HUES48 (cell line): ENCODE measurements at regions not wholly inside any gene's neighbourhood (a gene's known extent, or its start where the extent isn't known, plus 50 kb on each side); places are given as distances from the start of the nearest gene placed in this dataset.

Experiments
- H3K27ac ChIP-seq: one replicate; pipeline ENCODE4 v1.7.0; 2013; ENCODE audit warnings: low read depth, low read length, inconsistent platforms
- H3K27me3 ChIP-seq: 2 replicates; pipeline ENCODE4 v1.6.1; 2013; ENCODE audit warnings: mild to moderate bottlenecking, low read length; ENCODE audit not compliant: control insufficient read depth, insufficient read depth
- H3K36me3 ChIP-seq: 2 replicates; pipeline ENCODE4 v1.6.1; 2013; ENCODE audit warnings: low read length; ENCODE audit not compliant: control insufficient read depth, insufficient read depth
- H3K4me1 ChIP-seq: 2 replicates; pipeline ENCODE4 v1.6.1; 2013; ENCODE audit warnings: mild to moderate bottlenecking, low read length; ENCODE audit not compliant: control insufficient read depth, insufficient read depth
- H3K4me3 ChIP-seq: 2 replicates; pipeline ENCODE4 v1.5.1; 2013; ENCODE audit warnings: mild to moderate bottlenecking, low read depth, low read length
- H3K9ac ChIP-seq: 2 replicates; pipeline ENCODE4 v1.6.1; 2013; ENCODE audit warnings: mild to moderate bottlenecking, low read depth, low read length, moderate library complexity
- H3K9me3 ChIP-seq: 2 replicates; pipeline ENCODE4 v1.6.1; 2013; ENCODE audit warnings: low read length; ENCODE audit not compliant: control insufficient read depth, insufficient read depth

- Histone ChIP-seq H3K9me3 (no peaks in the 10 kb centered on the region), H3K36me3 (no peaks in the 10 kb centered on the region), H3K4me3 (no peak overlapping the region), H3K9ac (no peak overlapping the region), H3K27me3 (no peaks in the 10 kb centered on the region), H3K4me1 (no peaks in the 10 kb centered on the region), H3K27ac (no peak overlapping the region)
These were observed 373.4 kb downstream of the JRKL start for GRCh38 chr11:96763244-96763643.

- H3K27ac ChIP-seq = no peak overlapping the region
- no peaks in the 10 kb centered on the region for H3K27me3 ChIP-seq
- H3K4me3 ChIP-seq = no peak overlapping the region
- no peaks in the 10 kb centered on the region for H3K9me3 ChIP-seq
- H3K4me1 ChIP-seq = no peaks in the 10 kb centered on the region
- H3K9ac ChIP-seq = no peak overlapping the region
- no peaks in the 10 kb centered on the region for H3K36me3 ChIP-seq
These were observed 388.5 kb downstream of the JRKL start for GRCh38 chr11:96778272-96778671.

DNA sequence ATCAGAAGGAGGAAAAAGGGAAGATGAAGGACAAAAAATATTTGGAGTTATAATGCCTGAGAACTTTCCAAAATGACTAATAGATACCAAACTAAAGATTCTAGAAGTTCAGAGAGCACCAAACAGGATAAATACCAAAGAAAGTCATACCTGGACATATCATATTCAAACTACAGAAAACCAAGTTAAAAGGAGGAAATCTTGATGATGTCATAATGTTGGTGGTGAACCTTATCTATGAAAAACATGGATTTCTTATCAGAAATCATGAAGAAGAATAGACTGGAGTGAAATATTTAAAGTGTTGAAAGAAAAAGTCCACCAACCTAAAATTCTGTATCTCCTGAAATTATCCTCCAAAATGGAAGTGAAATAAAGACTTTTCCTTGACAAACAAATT is 389.2 kb downstream of the JRKL start:
- Histone ChIP-seq H3K4me3 (no peak overlapping the region), H3K9ac (no peak overlapping the region), H3K4me1 (no peaks in the 10 kb centered on the region), H3K36me3 (no peaks in the 10 kb centered on the region), H3K27me3 (no peaks in the 10 kb centered on the region), H3K27ac (no peak overlapping the region), H3K9me3 (no peaks in the 10 kb centered on the region)

DNA sequence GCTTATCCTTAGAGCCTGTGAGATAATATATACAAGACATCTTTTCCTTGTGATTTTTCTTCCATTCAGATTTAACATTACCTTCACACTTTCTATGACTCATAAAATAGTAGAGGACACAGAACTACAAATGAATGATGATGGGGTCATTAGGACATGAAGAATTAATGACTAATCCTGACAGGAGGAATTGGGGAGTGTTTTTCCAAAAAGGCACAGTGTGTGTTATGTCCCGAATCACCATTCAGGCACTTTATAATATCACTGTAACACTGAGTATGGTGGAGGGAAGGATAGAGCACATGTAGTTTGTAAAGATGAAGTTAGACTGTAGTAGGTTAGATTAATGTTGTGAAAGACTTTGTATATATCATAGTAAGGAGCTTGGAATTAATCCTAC is 391.3 kb downstream of the JRKL start:
- Histone ChIP-seq H3K9ac (no peak overlapping the region), H3K4me1 (no peaks in the 10 kb centered on the region), H3K9me3 (no peaks in the 10 kb centered on the region)

GRCh38 chr11:96782632-96783031 is 392.8 kb downstream of the JRKL start:
- no peak overlapping the region for H3K27ac ChIP-seq
- H3K27me3 ChIP-seq = no peaks in the 10 kb centered on the region
- H3K9ac ChIP-seq = no peak overlapping the region
- no peaks in the 10 kb centered on the region for H3K4me1 ChIP-seq
- H3K36me3 ChIP-seq = no peaks in the 10 kb centered on the region
- no peaks in the 10 kb centered on the region for H3K9me3 ChIP-seq
- no peak overlapping the region for H3K4me3 ChIP-seq

More for the DNA sequence above, 391.3 kb downstream of the JRKL start:
- Histone ChIP-seq H3K4me3 (no peak overlapping the region), H3K27me3 (no peaks in the 10 kb centered on the region), H3K36me3 (no peaks in the 10 kb centered on the region), H3K27ac (no peak overlapping the region)

DNA sequence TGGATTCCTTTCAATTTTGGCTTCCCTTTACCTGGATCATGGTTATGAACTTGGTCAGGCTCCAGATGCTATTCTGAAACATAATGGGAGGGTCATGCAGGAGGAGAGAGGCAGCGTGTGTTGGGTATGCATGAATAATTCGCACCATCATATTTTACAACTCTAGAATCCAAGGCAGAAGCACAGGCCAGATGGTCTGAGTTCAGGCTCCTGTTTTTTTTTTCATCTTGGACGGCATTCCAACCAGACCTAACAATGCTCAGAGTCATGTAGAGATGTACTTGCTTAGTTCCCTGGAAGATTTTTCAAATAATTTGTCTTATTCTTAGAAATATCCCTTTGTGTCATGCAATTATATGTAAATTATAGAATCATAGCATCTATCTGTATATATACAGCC is 393.5 kb downstream of the JRKL start:
- no peaks in the 10 kb centered on the region for H3K36me3 ChIP-seq
- no peaks in the 10 kb centered on the region for H3K4me1 ChIP-seq
- no peak overlapping the region for H3K9ac ChIP-seq
- H3K27me3 ChIP-seq = no peaks in the 10 kb centered on the region
- H3K9me3 ChIP-seq = no peaks in the 10 kb centered on the region
- no peak overlapping the region for H3K27ac ChIP-seq
- no peak overlapping the region for H3K4me3 ChIP-seq

DNA sequence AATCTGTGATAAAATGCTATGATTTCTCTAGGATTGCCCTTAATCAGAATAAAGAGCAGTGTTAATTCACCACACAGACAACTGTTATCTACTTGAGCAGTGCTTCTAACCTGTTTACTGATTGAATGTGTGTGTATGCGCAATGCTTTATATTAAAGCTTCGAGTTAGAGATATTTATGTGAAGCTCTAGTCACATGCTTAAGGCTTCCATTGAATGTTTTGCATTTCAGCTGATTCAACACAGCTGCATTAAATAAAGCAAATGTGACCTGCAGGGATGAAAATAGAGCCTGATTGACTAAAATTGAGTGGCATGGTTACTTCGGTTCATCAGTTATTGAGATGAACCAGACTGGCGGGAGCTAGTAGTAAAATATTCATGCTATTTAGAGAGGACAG is 395.3 kb downstream of the JRKL start:
- no peaks in the 10 kb centered on the region for H3K36me3 ChIP-seq
- no peaks in the 10 kb centered on the region for H3K27me3 ChIP-seq
- H3K9me3 ChIP-seq = no peaks in the 10 kb centered on the region
- H3K27ac ChIP-seq = no peak overlapping the region
- H3K4me1 ChIP-seq = no peaks in the 10 kb centered on the region
- no peak overlapping the region for H3K4me3 ChIP-seq
- no peak overlapping the region for H3K9ac ChIP-seq

- H3K4me3 ChIP-seq = no peak overlapping the region
- no peaks in the 10 kb centered on the region for H3K9me3 ChIP-seq
- no peaks in the 10 kb centered on the region for H3K36me3 ChIP-seq
- H3K4me1 ChIP-seq = no peaks in the 10 kb centered on the region
- no peak overlapping the region for H3K27ac ChIP-seq
- H3K9ac ChIP-seq = no peak overlapping the region
- no peaks in the 10 kb centered on the region for H3K27me3 ChIP-seq
These were observed 404.3 kb downstream of the JRKL start for GRCh38 chr11:96794152-96794551.

GRCh38 chr11:96798445-96798844 is 408.6 kb downstream of the JRKL start:
- H3K4me1 ChIP-seq = no peaks in the 10 kb centered on the region
- H3K27ac ChIP-seq = no peak overlapping the region

DNA sequence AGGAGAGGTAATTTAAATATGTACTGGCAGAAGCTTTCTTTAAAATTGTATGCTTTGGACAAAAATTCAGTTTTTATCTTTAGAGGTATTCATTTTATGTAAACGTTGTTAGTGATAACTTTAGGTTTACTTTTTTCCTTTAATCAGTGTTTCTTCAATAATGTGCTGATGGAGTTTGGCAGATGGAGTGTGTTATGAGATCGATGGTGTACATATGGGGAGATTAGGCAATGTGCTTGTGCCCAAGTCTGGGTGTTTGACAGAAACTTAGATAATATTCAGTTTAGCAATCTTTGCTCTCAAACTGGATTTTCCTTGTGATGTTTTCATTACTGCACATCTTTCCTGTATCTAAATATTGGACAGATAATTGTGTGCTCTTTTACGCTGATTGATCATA is 425.4 kb downstream of the JRKL start:
- Histone ChIP-seq H3K27me3 (no peaks in the 10 kb centered on the region), H3K27ac (no peak overlapping the region), H3K36me3 (no peaks in the 10 kb centered on the region), H3K9ac (no peak overlapping the region), H3K4me3 (no peak overlapping the region), H3K9me3 (no peaks in the 10 kb centered on the region), H3K4me1 (no peaks in the 10 kb centered on the region)

More at GRCh38 chr11:96798445-96798844, 408.6 kb downstream of the JRKL start:
- Histone ChIP-seq H3K9me3 (no peaks in the 10 kb centered on the region), H3K9ac (no peak overlapping the region), H3K4me3 (no peak overlapping the region), H3K36me3 (no peaks in the 10 kb centered on the region), H3K27me3 (no peaks in the 10 kb centered on the region)

DNA sequence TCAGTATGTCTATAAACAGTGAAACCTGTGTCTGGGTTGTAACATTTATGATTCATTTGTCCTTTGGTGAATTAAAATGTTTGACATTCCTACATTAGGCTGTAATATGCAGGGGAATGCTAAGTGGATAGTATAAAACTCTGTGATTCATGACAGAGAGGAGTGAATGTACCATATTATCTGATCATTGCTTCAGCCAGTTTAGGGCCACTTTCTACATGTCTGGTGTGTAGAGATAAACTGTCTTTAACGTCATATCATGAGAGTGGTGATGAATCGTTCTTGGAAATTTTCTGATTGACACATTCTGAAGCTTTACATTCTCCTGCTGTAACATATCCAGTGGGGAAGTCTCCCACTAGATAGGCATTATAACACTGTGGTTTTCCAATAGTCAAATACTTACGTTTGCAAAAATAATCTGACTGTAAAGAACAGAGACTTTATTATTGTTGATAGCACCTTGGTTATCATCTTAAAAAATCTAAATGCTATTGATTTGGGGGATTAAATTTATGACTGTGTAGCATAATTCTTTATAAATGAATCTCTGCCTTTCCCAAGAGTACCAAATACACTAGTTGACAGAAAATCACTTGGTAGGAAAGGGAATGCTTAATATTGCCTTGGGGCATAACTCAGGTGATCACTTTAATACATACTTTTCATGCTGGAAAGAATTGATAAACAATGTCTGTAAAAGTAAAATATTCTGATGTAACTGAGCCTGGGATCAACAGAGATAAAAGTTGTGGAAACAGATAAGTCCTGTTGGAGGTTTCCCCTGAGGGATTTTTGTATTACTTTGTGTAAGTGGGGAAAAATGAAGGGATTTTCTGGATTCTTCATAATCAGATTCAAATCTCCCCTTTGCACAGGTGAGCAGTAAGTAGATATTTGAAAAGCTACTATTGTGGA is 427.9 kb downstream of the JRKL start:
- H3K9me3 ChIP-seq = no peaks in the 10 kb centered on the region
- no peaks in the 10 kb centered on the region for H3K36me3 ChIP-seq
- no peak overlapping the region for H3K27ac ChIP-seq
- H3K4me3 ChIP-seq = no peak overlapping the region
- no peak overlapping the region for H3K9ac ChIP-seq
- H3K4me1 ChIP-seq = no peaks in the 10 kb centered on the region
- no peaks in the 10 kb centered on the region for H3K27me3 ChIP-seq
